OCI-LY3 (cell line): ENCODE measurements at regions not wholly inside any gene's neighbourhood (a gene's known extent, or its start where the extent isn't known, plus 50 kb on each side); places are given as distances from the start of the nearest gene placed in this dataset.

ENCODE experiments used
- H2AFZ ChIP-seq: fragments of 200-600, 300-600 bp; shearing (Covaris generic); 2 replicates; pipeline ENCODE4 v1.6.0; 2014; ENCODE audit warnings: antibody characterized with exemption, low read depth, low read length
- H3K27ac ChIP-seq: fragments of 200-600, 300-600 bp; sonication (generic); 2 replicates; pipeline ENCODE4 v1.5.1; 2014; ENCODE audit warnings: mild to moderate bottlenecking, low read length, moderate library complexity, mixed read lengths
- H3K27me3 ChIP-seq: fragments of 200-600, 300-600 bp; sonication (generic); 2 replicates; pipeline ENCODE4 v1.6.1; 2014; ENCODE audit warnings: low read depth, low read length, mixed read lengths
- H3K36me3 ChIP-seq: fragments of 200-600, 300-600 bp; sonication (generic); replicated peaks from 2 replicates; pipeline ENCODE3; 2014; ENCODE audit warnings: low read depth, low read length, mixed read lengths
- H3K4me1 ChIP-seq: fragments of 300-600, 200-600 bp; sonication (generic); 2 replicates; pipeline ENCODE4 v1.6.1; 2014; ENCODE audit warnings: low read length, mixed read lengths
- H3K4me2 ChIP-seq: fragments of 200-600, 300-600 bp; sonication (generic); 2 replicates; pipeline ENCODE4 v1.6.1; 2014; ENCODE audit warnings: low read length, mixed read lengths
- H3K4me3 ChIP-seq: fragments of 300-600, 200-600 bp; sonication (generic); 2 replicates; pipeline ENCODE4 v1.5.1; 2014; ENCODE audit warnings: antibody characterized with exemption, mild to moderate bottlenecking, low read length, moderate library complexity
- H3K79me2 ChIP-seq: fragments of 300-600, 200-600 bp; shearing (Covaris generic); 2 replicates; pipeline ENCODE4 v1.6.1; 2014; ENCODE audit warnings: mild to moderate bottlenecking, low read length, mixed read lengths
- H3K9ac ChIP-seq: fragments of 300-600, 200-600 bp; shearing (Covaris generic); 2 replicates; pipeline ENCODE4 v1.6.0; 2014; ENCODE audit warnings: mild to moderate bottlenecking, low read length, moderate library complexity
- H3K9me3 ChIP-seq: fragments of 200-600, 300-600 bp; shearing (Covaris generic); 2 replicates; pipeline ENCODE4 v1.6.1; 2014; ENCODE audit warnings: low read length, mixed read lengths; ENCODE audit not compliant: insufficient read depth
- H4K20me1 ChIP-seq: fragments of 200-600, 300-600 bp; sonication (generic); 2 replicates; pipeline ENCODE4 v1.6.1; 2016; ENCODE audit warnings: low read length, mixed read lengths; ENCODE audit not compliant: insufficient read depth
- EZH2phosphoT487 ChIP-seq: fragments of 200-600 bp; shearing (Covaris generic); IDR thresholded peaks from 2 replicates; pipeline ENCODE4 v1.6.1; 2018; ENCODE audit warnings: antibody characterized with exemption, mixed run types, low read depth
- TF ChIP-seq, protein P1 (sequence below): fragments of 200-600, 300-600 bp; sonication (generic); IDR thresholded peaks from 2 replicates; pipeline ENCODE4 v1.5.1; 2014; ENCODE audit warnings: antibody characterized with exemption, low read length, low read depth

DNA sequence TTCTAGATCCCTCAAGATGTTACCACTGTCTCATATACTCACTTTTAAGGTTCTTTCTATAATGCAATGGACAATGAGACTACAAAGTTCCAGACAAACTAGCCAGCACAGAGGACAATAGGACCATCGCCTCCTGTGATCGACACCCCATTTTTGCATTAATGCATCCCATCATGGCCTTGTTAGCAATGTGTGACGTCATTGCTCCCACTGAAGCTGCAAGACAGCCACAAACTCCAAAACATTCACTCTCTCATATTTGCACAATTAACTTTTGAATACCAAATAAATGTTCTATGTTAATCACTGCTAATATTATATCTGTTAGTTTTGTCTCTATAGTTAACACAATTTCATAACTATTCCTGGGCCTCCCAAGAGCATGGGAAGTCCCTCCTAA is 88.8 kb upstream of the TMEM72 start:
- no peak overlapping the region for H3K4me3 ChIP-seq
- no peaks in the 10 kb centered on the region for H3K27me3 ChIP-seq
- H3K4me2 ChIP-seq: no peak overlapping the region
- H3K36me3 ChIP-seq: no peaks in the 10 kb centered on the region
- no peaks in the 10 kb centered on the region for H3K4me1 ChIP-seq
- no peaks in the 10 kb centered on the region for H3K79me2 ChIP-seq
- TF ChIP-seq, protein P1, sequence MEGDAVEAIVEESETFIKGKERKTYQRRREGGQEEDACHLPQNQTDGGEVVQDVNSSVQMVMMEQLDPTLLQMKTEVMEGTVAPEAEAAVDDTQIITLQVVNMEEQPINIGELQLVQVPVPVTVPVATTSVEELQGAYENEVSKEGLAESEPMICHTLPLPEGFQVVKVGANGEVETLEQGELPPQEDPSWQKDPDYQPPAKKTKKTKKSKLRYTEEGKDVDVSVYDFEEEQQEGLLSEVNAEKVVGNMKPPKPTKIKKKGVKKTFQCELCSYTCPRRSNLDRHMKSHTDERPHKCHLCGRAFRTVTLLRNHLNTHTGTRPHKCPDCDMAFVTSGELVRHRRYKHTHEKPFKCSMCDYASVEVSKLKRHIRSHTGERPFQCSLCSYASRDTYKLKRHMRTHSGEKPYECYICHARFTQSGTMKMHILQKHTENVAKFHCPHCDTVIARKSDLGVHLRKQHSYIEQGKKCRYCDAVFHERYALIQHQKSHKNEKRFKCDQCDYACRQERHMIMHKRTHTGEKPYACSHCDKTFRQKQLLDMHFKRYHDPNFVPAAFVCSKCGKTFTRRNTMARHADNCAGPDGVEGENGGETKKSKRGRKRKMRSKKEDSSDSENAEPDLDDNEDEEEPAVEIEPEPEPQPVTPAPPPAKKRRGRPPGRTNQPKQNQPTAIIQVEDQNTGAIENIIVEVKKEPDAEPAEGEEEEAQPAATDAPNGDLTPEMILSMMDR: no peak
- no peak for TF ChIP-seq EZH2phosphoT487
- H3K9ac ChIP-seq: no peak overlapping the region
- no peaks in the 10 kb centered on the region for H4K20me1 ChIP-seq
- H3K27ac ChIP-seq: no peak overlapping the region
- H2AFZ ChIP-seq: no peak overlapping the region
- no peaks in the 10 kb centered on the region for H3K9me3 ChIP-seq

GRCh38 chr10:44822966-44823365 is 88.2 kb upstream of the TMEM72 start:
- H2AFZ ChIP-seq: no peak overlapping the region
- no peak overlapping the region for H3K9ac ChIP-seq
- H3K4me3 ChIP-seq: no peak overlapping the region
- H3K4me2 ChIP-seq: no peak overlapping the region
- no peaks in the 10 kb centered on the region for H3K9me3 ChIP-seq
- no peaks in the 10 kb centered on the region for H3K79me2 ChIP-seq
- TF ChIP-seq, protein P1: no peak
- no peak for TF ChIP-seq EZH2phosphoT487
- no peak overlapping the region for H3K27ac ChIP-seq
- H3K27me3 ChIP-seq: no peaks in the 10 kb centered on the region
- H3K36me3 ChIP-seq: no peaks in the 10 kb centered on the region
- H3K4me1 ChIP-seq: no peaks in the 10 kb centered on the region
- no peaks in the 10 kb centered on the region for H4K20me1 ChIP-seq

GRCh38 chr10:44824607-44825006 is 86.5 kb upstream of the TMEM72 start:
- Histone ChIP-seq H3K4me2 (no peak overlapping the region), H4K20me1 (no peaks in the 10 kb centered on the region), H2AFZ (no peak overlapping the region), H3K9me3 (no peaks in the 10 kb centered on the region), H3K27ac (no peak overlapping the region), H3K4me3 (no peak overlapping the region), H3K36me3 (no peaks in the 10 kb centered on the region), H3K9ac (no peak overlapping the region), H3K79me2 (no peaks in the 10 kb centered on the region), H3K27me3 (no peaks in the 10 kb centered on the region), H3K4me1 (no peaks in the 10 kb centered on the region)
- no peak for TF ChIP-seq EZH2phosphoT487
- TF ChIP-seq, protein P1: no peak

DNA sequence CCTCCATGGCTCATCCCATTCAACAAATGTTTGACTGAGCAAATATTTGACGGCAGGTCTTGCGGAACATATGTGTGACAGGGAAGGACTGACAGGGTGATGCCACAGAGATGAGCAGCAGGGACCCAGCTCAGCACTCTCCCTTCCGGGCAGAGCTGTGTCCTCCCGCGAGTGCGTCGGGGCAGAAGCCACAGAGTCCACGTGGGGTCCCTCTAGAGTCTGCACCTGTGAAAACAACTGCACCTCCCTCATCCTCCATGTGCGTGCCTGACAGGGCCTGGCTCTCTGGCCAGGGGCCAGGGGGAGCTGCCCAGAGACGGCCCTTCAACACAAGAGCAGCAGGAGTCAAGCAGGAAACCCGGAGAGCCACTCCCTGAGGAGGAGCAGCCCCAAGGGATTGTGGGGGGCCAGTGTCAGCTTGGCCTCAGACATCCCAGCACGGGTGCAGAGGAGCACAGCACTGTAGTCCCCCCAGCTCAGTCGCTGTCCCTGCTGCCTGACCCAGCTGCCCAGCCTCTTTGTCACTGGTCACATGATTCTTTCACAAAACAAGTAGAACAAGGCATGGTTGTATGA is 83.6 kb upstream of the TMEM72 start:
- H3K36me3 ChIP-seq: no peaks in the 10 kb centered on the region
- no peak overlapping the region for H2AFZ ChIP-seq
- no peaks in the 10 kb centered on the region for H3K79me2 ChIP-seq
- no peak overlapping the region for H3K27ac ChIP-seq
- no peak overlapping the region for H3K4me3 ChIP-seq
- no peaks in the 10 kb centered on the region for H3K27me3 ChIP-seq
- H3K9me3 ChIP-seq: no peaks in the 10 kb centered on the region
- no peaks in the 10 kb centered on the region for H4K20me1 ChIP-seq
- TF ChIP-seq, protein P1: no peak
- TF ChIP-seq EZH2phosphoT487: no peak
- no peak overlapping the region for H3K4me2 ChIP-seq
- no peak overlapping the region for H3K9ac ChIP-seq
- H3K4me1 ChIP-seq: no peaks in the 10 kb centered on the region
